ENCODE measurements at regions not wholly inside any gene's neighbourhood (a gene's known extent, or its start where the extent isn't known, plus 50 kb on each side); places are given as distances from the start of the nearest gene placed in this dataset.

GRCh38 chr13:65633806-65634205 is 1596.3 kb downstream of the PCDH9 start:
- no peak for TF ChIP-seq CTCF (conservative IDR thresholded peaks at IDR 0.05; ENCODE audit: low read length)
- no peak for TF ChIP-seq EZH2phosphoT487 (IDR thresholded peaks at IDR 0.05; ENCODE audit: borderline replicate concordance)

Data from Loucy (cell line).